Spleen (tissue), 11 donors: ENCODE measurements at regions not wholly inside any gene's neighbourhood (a gene's known extent, or its start where the extent isn't known, plus 50 kb on each side); places are given as distances from the start of the nearest gene placed in this dataset.

Experiments
- DNase-seq: peaks from one replicate; pipeline ENCODE4 v3.0.0-alpha.2; 2020
- H3K27ac ChIP-seq, 8 donors: fragments of 200-600 bp; sonication (generic) in 7 of 8; 1 replicate in 4 of 8; 2 replicates in 4 of 8; pipeline versions ENCODE4 v1.5.0 to v1.8.0; 2016 to 2021; ENCODE audit warnings: inconsistent platforms in 4 of 8, mild to moderate bottlenecking in 4 of 8, moderate library complexity in 1 of 8
- H3K27me3 ChIP-seq, 7 donors: fragments of 200-600 bp; sonication (generic) in 6 of 7; replicated peaks in 1 of 7; 1 replicate in 4 of 7; 2 replicates in 3 of 7; pipeline versions ENCODE4 v1.5.0 to v1.8.0; 2016 to 2021; ENCODE audit warnings: inconsistent platforms in 3 of 7, mild to moderate bottlenecking in 1 of 7
- H3K36me3 ChIP-seq, 6 donors: fragments of 200-600 bp; sonication (generic) in 5 of 6; 1 replicate in 4 of 6; 2 replicates in 2 of 6; pipeline versions ENCODE4 v1.5.0 to v1.8.0; 2016 to 2021; ENCODE audit warnings: inconsistent platforms in 2 of 6
- H3K4me1 ChIP-seq, 6 donors: fragments of 200-600 bp; sonication (generic) in 5 of 6; 1 replicate in 3 of 6; 2 replicates in 3 of 6; pipeline versions ENCODE4 v1.5.0 to v1.8.0; 2016 to 2021; ENCODE audit warnings: inconsistent platforms in 3 of 6
- H3K4me3 ChIP-seq, 8 donors: fragments of 200-600 bp; sonication (generic) in 7 of 8; 1 replicate in 4 of 8; 2 replicates in 4 of 8; pipeline versions ENCODE4 v1.5.0 to v1.8.0; 2016 to 2021; ENCODE audit warnings: inconsistent platforms in 4 of 8, mild to moderate bottlenecking in 4 of 8, moderate library complexity in 2 of 8
- H3K9me3 ChIP-seq, 8 donors: fragments of 200-600 bp; sonication (generic) in 7 of 8; 1 replicate in 4 of 8; 2 replicates in 4 of 8; pipeline versions ENCODE4 v1.5.0 to v1.8.0; 2016 to 2021; ENCODE audit warnings: inconsistent platforms in 4 of 8
- POLR2A ChIP-seq, 3 donors: fragments of 450-650 bp; IDR thresholded peaks; one replicate each; pipeline ENCODE4 v1.5.1; 2017; ENCODE audit warnings: antibody characterized with exemption in 3 of 3, mild to moderate bottlenecking in 1 of 3
- POLR2AphosphoS5 ChIP-seq, 3 donors: sonication (generic); formaldehyde crosslinking; IDR thresholded peaks; one replicate each; pipeline ENCODE4 v1.5.1; 2017; ENCODE audit warnings: antibody characterized with exemption in 3 of 3
- WGBS, 5 donors: extraction: QIAGEN DNeasy Blood & Tissue Kit in 3 of 5; methylation state at CpG; one replicate each; pipeline versions ENCODE4 v1.1.5 to v1.1.7; 2013 to 2018; 5-methylcytosine and 5-hydroxymethylcytosine counted together
- intact Hi-C: fragments of 100-400 bp; cut with DNase I; formaldehyde crosslinking; loops from one replicate; pipeline ENCODE4 v1.15.0; 2023; ENCODE audit warnings: low total_unique reads
- TF ChIP-seq, protein P1 (sequence below), 11 experiments: fragments of 200-600 bp in 7 of 11; fragments of 450-650 bp in 4 of 11; sonication (generic) in 4 of 11; IDR thresholded peaks in 8 of 11; conservative IDR thresholded peaks in 3 of 11; 1 replicate in 7 of 11; 2 replicates in 4 of 11; pipeline versions ENCODE4 v1.4.0 to v1.8.0; 2016 to 2021; ENCODE audit warnings: antibody characterized with exemption in 11 of 11, inconsistent platforms in 4 of 11, mild to moderate bottlenecking in 1 of 11
- donor health status: healthy with polysubstance abuse.
- donor health status: DM: no; HTN: no; CAD: no; lungs with moderate emphysema.
- donor health status: DM: no; HTN: no; CAD: no.
- donor health status: Bipolar disorder and iron deficiency.
- donor health status: healthy.
- donor health status: DM: no; HTN: no; CAD: no.
- donor health status: DM: yes; HTN: yes; CAD: no.

DNA sequence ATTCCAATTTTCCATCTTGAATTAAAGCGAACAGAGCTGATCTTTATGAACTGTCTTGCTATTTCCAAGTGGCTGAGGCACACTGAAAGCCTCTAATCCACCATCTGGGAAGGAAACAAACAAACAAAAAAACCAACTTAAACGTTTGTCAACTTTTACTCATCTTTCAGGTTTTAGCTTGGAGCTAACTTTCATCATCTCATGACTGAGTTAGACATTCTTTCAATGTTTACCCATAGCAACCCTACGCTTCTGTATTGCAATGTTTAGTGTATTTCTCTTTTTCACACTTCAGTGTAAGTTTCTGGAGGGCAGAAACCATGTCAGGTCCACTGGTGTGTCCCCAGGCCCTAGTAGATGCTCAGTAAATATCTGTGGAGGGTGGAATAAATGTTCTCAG is 343.8 kb downstream of the GBA3 start:
- no peak overlapping the region for H3K4me3 ChIP-seq
- WGBS, 5 donors, result 61 to 72% (median 69%) methylated on average over 3 of the region's 3 CpGs
- intact Hi-C loops, result no loop called here
- peaks cover 0 to 3% (median 0%) of the 10 kb centered on the region in 8 donors for H3K9me3 ChIP-seq
- TF ChIP-seq POLR2AphosphoS5 (IDR thresholded peaks at IDR 0.05) (no peak), POLR2A (IDR thresholded peaks at IDR 0.05) (no peak)
- TF ChIP-seq, protein P1, sequence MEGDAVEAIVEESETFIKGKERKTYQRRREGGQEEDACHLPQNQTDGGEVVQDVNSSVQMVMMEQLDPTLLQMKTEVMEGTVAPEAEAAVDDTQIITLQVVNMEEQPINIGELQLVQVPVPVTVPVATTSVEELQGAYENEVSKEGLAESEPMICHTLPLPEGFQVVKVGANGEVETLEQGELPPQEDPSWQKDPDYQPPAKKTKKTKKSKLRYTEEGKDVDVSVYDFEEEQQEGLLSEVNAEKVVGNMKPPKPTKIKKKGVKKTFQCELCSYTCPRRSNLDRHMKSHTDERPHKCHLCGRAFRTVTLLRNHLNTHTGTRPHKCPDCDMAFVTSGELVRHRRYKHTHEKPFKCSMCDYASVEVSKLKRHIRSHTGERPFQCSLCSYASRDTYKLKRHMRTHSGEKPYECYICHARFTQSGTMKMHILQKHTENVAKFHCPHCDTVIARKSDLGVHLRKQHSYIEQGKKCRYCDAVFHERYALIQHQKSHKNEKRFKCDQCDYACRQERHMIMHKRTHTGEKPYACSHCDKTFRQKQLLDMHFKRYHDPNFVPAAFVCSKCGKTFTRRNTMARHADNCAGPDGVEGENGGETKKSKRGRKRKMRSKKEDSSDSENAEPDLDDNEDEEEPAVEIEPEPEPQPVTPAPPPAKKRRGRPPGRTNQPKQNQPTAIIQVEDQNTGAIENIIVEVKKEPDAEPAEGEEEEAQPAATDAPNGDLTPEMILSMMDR (IDR thresholded peaks at IDR 0.05 in 8 of 11, conservative IDR thresholded peaks at IDR 0.05 in 3 of 11), result no peak
- DNase-seq, result no peak
- no peak overlapping the region for H3K27ac ChIP-seq
- no peaks in the 10 kb centered on the region for H3K36me3 ChIP-seq
- no peaks in the 10 kb centered on the region for H3K4me1 ChIP-seq
- H3K27me3 ChIP-seq, result no peaks in the 10 kb centered on the region

GRCh38 chr4:23035521-23036056 is 342.9 kb downstream of the GBA3 start:
- TF ChIP-seq, protein P1 (IDR thresholded peaks at IDR 0.05 in 8 of 11, conservative IDR thresholded peaks at IDR 0.05 in 3 of 11), result no peak
- TF ChIP-seq POLR2A (IDR thresholded peaks at IDR 0.05) (no peak), POLR2AphosphoS5 (IDR thresholded peaks at IDR 0.05) (no peak)
- Histone ChIP-seq H3K36me3 (no peaks in the 10 kb centered on the region), H3K27me3 (no peaks in the 10 kb centered on the region), H3K4me3 (no peak overlapping the region), H3K9me3 (peaks cover 0 to 3% (median 0%) of the 10 kb centered on the region in 8 donors), H3K27ac (no peak overlapping the region), H3K4me1 (no peaks in the 10 kb centered on the region)
- intact Hi-C loops, result no loop called here
- DNase-seq, result no peak
- WGBS, 5 donors, result 64 to 90% (median 69%) methylated on average over 2 to 3 of the region's 3 CpGs

DNA sequence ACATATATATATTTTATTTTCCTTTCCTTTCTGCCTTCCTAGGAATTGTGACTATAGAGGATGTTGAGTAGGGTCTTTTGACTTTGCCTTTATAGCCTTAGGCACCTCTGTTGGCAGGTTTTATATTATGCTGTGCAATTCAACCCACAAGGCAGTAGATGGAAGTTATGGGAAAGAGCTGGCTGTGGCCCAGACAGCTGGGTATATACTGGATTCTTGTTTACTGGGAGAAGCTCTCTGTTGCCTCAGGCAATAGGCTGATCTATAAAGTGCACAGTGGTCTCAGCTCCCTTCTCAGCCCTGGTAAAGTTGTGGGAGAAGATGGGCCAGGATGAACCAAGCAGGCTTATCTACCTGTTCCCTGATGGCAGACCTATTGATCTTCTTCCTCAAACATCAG is 342.0 kb downstream of the GBA3 start:
- Histone ChIP-seq H3K27me3 (no peaks in the 10 kb centered on the region), H3K27ac (no peak overlapping the region), H3K4me1 (no peaks in the 10 kb centered on the region), H3K9me3 (peaks cover 0 to 3% (median 0%) of the 10 kb centered on the region in 8 donors), H3K4me3 (no peak overlapping the region), H3K36me3 (no peaks in the 10 kb centered on the region)
- intact Hi-C loops, result no loop called here
- DNase-seq, result no peak
- TF ChIP-seq, protein P1 (IDR thresholded peaks at IDR 0.05 in 8 of 11, conservative IDR thresholded peaks at IDR 0.05 in 3 of 11), result no peak

DNA sequence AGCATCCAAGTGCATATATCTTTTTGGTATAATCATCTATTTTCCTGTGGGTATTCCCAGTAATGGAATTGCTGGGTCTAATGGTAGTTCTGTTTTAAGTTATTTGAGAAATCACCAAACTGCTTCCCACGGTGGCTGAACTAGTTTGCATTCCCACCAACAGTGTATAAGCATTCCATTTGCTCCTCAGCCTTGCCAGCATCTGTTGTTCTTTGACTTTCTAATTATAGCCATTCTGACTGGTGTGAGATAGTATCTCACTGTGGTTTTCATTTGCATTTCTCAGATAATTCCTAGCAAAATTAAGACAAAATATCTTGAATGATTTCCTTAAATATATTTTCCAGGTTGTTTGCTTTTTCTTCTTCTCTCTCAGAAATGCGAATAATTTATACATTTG is 341.1 kb downstream of the GBA3 start:
- H3K9me3 ChIP-seq, result peaks cover 0 to 3% (median 0%) of the 10 kb centered on the region in 8 donors
- no peak overlapping the region for H3K27ac ChIP-seq
- intact Hi-C loops, result no loop called here
- TF ChIP-seq, protein P1 (IDR thresholded peaks at IDR 0.05 in 8 of 11, conservative IDR thresholded peaks at IDR 0.05 in 3 of 11), result no peak
- TF ChIP-seq POLR2A (IDR thresholded peaks at IDR 0.05) (no peak), POLR2AphosphoS5 (IDR thresholded peaks at IDR 0.05) (no peak)
- DNase-seq, result no peak
- no peaks in the 10 kb centered on the region for H3K27me3 ChIP-seq
- no peaks in the 10 kb centered on the region for H3K4me1 ChIP-seq
- no peak overlapping the region for H3K4me3 ChIP-seq
- H3K36me3 ChIP-seq, result no peaks in the 10 kb centered on the region
- 67 to 88% (median 74%) methylated on average over 2 of the region's 2 CpGs for WGBS, 5 donors
